SK-N-SH treated with all-trans-retinoic acid at 6 μM for 48 hours (cell line): ENCODE measurements at regions not wholly inside any gene's neighbourhood (a gene's known extent, or its start where the extent isn't known, plus 50 kb on each side); places are given as distances from the start of the nearest gene placed in this dataset.

ENCODE experiments used
- ARNTL ChIP-seq: fragments of 450-650 bp; formaldehyde crosslinking; IDR thresholded peaks from 2 replicates; pipeline ENCODE4 v1.5.0; 2020; ENCODE audit warnings: low read depth, mild to moderate bottlenecking, moderate library complexity, borderline replicate concordance
- BACH2 ChIP-seq: fragments of 250-450 bp; sonication (Bioruptor Pico); IDR thresholded peaks from 2 replicates; pipeline ENCODE4 v1.9.0; 2021; ENCODE audit warnings: mild to moderate bottlenecking, borderline replicate concordance
- CSDC2 ChIP-seq: fragments of 250-450 bp; sonication (Bioruptor Pico); IDR thresholded peaks from 2 replicates; pipeline ENCODE4 v1.5.0; 2020; ENCODE audit warnings: mild to moderate bottlenecking, moderate library complexity
- ESRRG ChIP-seq: fragments of 250-450 bp; sonication (Bioruptor Pico); IDR thresholded peaks from 2 replicates; pipeline ENCODE4 v1.6.1; 2021; ENCODE audit warnings: mild to moderate bottlenecking
- GLIS3 ChIP-seq: fragments of 250-450 bp; sonication (Bioruptor Pico); IDR thresholded peaks from 2 replicates; pipeline ENCODE4 v1.5.0; 2020; ENCODE audit warnings: mild to moderate bottlenecking, moderate library complexity
- ISL1 ChIP-seq: fragments of 250-450 bp; sonication (Bioruptor Pico); IDR thresholded peaks from 2 replicates; pipeline ENCODE4 v2.1.2; 2022; ENCODE audit warnings: mild to moderate bottlenecking, moderate library complexity
- PPARA ChIP-seq: fragments of 250-450 bp; sonication (Bioruptor Pico); IDR thresholded peaks from 2 replicates; pipeline ENCODE4 v1.5.0; 2020; ENCODE audit warnings: mild to moderate bottlenecking, borderline replicate concordance
- RARB ChIP-seq: fragments of 250-450 bp; sonication (Bioruptor Pico); IDR thresholded peaks from 2 replicates; pipeline ENCODE4 v1.8.0; 2021; ENCODE audit warnings: mild to moderate bottlenecking, moderate library complexity
- TCF4 ChIP-seq: fragments of 250-450 bp; sonication (Bioruptor Pico); IDR thresholded peaks from 2 replicates; pipeline ENCODE4 v1.8.0; 2021; ENCODE audit warnings: mild to moderate bottlenecking, moderate library complexity, borderline replicate concordance
- ZFP3 ChIP-seq: fragments of 250-450 bp; sonication (Bioruptor Pico); IDR thresholded peaks from 2 replicates; pipeline ENCODE4 v1.5.0; 2020; ENCODE audit warnings: mild to moderate bottlenecking, moderate library complexity
- ZFP30 ChIP-seq: fragments of 450-650 bp; formaldehyde crosslinking; IDR thresholded peaks from 2 replicates; pipeline ENCODE4 v1.5.0; 2022; ENCODE audit warnings: mild to moderate bottlenecking, moderate library complexity
- ZNF70 ChIP-seq: fragments of 450-650 bp; formaldehyde crosslinking; IDR thresholded peaks from 2 replicates; pipeline ENCODE4 v1.5.0; 2020; ENCODE audit warnings: mild to moderate bottlenecking, moderate library complexity
- TF ChIP-seq, protein P1 (sequence below): fragments of 250-450 bp; sonication (Bioruptor Pico); IDR thresholded peaks from 2 replicates; pipeline ENCODE4 v1.8.0; 2020; ENCODE audit warnings: mild to moderate bottlenecking, moderate library complexity, borderline replicate concordance
- TF ChIP-seq, protein P2 (sequence below): fragments of 250-450 bp; sonication (Bioruptor Pico); IDR thresholded peaks from 2 replicates; pipeline ENCODE4 v1.8.0; 2021; ENCODE audit warnings: low read depth, mild to moderate bottlenecking, moderate library complexity, borderline replicate concordance

- TF ChIP-seq ZNF70 (CRISPR knock-in tag) (no peak), TCF4 (CRISPR knock-in tag) (no peak), ISL1 (CRISPR knock-in tag) (no peak), BACH2 (no peak), RARB (CRISPR knock-in tag) (no peak), ZFP3 (no peak), PPARA (CRISPR knock-in tag) (no peak), CSDC2 (CRISPR knock-in tag) (no peak), GLIS3 (CRISPR knock-in tag) (no peak), ZFP30 (CRISPR knock-in tag) (no peak), ARNTL (CRISPR knock-in tag) (no peak), ESRRG (no peak)
- TF ChIP-seq, protein P1, sequence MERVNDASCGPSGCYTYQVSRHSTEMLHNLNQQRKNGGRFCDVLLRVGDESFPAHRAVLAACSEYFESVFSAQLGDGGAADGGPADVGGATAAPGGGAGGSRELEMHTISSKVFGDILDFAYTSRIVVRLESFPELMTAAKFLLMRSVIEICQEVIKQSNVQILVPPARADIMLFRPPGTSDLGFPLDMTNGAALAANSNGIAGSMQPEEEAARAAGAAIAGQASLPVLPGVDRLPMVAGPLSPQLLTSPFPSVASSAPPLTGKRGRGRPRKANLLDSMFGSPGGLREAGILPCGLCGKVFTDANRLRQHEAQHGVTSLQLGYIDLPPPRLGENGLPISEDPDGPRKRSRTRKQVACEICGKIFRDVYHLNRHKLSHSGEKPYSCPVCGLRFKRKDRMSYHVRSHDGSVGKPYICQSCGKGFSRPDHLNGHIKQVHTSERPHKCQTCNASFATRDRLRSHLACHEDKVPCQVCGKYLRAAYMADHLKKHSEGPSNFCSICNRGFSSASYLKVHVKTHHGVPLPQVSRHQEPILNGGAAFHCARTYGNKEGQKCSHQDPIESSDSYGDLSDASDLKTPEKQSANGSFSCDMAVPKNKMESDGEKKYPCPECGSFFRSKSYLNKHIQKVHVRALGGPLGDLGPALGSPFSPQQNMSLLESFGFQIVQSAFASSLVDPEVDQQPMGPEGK (CRISPR knock-in tag): no peak
- TF ChIP-seq, protein P2, sequence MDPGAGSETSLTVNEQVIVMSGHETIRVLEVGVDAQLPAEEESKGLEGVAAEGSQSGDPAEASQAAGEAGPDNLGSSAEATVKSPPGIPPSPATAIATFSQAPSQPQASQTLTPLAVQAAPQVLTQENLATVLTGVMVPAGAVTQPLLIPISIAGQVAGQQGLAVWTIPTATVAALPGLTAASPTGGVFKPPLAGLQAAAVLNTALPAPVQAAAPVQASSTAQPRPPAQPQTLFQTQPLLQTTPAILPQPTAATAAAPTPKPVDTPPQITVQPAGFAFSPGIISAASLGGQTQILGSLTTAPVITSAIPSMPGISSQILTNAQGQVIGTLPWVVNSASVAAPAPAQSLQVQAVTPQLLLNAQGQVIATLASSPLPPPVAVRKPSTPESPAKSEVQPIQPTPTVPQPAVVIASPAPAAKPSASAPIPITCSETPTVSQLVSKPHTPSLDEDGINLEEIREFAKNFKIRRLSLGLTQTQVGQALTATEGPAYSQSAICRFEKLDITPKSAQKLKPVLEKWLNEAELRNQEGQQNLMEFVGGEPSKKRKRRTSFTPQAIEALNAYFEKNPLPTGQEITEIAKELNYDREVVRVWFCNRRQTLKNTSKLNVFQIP (CRISPR knock-in tag): no peak
These were observed 142.7 kb downstream of the SUCLA2 start for GRCh38 chr13:47858042-47859025.
